ENCODE measurements at regions not wholly inside any gene's neighbourhood (a gene's known extent, or its start where the extent isn't known, plus 50 kb on each side); places are given as distances from the start of the nearest gene placed in this dataset.

GRCh38 chr13:48840366-48840765 is 135.3 kb upstream of the FNDC3A start:
- intact Hi-C loops (cut with DNase I) = no loop called here
- H3K4me3 ChIP-seq = no peak overlapping the region
- no peaks in the 10 kb centered on the region for H3K27me3 ChIP-seq
- peaks cover 0 to 12% (median 3%) of the 10 kb centered on the region in 4 donors for H3K4me1 ChIP-seq
- H3K9me3 ChIP-seq = no peaks in the 10 kb centered on the region
- no peaks in the 10 kb centered on the region for H3K36me3 ChIP-seq
- TF ChIP-seq CTCF (IDR thresholded peaks at IDR 0.05) (no peak), POLR2A (IDR thresholded peaks at IDR 0.05) (no peak)
- ATAC-seq (no peak), DNase-seq (no peak)
- no peak overlapping the region for H3K27ac ChIP-seq
- no CpG with 5 or more reads among the region's 1 CpG for WGBS (ENCODE audit: insufficient coverage, low coverage, low lambda C conversion rate, missing lambda C conversion rate)

GRCh38 chr13:48842316-48842715 is 133.4 kb upstream of the FNDC3A start:
- Histone ChIP-seq H3K4me1 (peaks cover 0 to 12% (median 3%) of the 10 kb centered on the region in 4 donors), H3K27me3 (no peaks in the 10 kb centered on the region), H3K36me3 (no peaks in the 10 kb centered on the region), H3K9me3 (no peaks in the 10 kb centered on the region), H3K4me3 (no peak overlapping the region), H3K27ac (no peak overlapping the region)
- DNase-seq (no peak), ATAC-seq (no peak)
- intact Hi-C loops (cut with DNase I) = no loop called here
- TF ChIP-seq CTCF (IDR thresholded peaks at IDR 0.05) (no peak), POLR2A (IDR thresholded peaks at IDR 0.05) (no peak)

- intact Hi-C loops (cut with DNase I) = no loop called here
- H3K4me3 ChIP-seq = no peak overlapping the region
- ATAC-seq (peak; percentile 64 to 85 (median 81)), DNase-seq (no peak)
- TF ChIP-seq CTCF (IDR thresholded peaks at IDR 0.05) = no peak
- no peak for TF ChIP-seq POLR2A (IDR thresholded peaks at IDR 0.05)
- no peaks in the 10 kb centered on the region for H3K9me3 ChIP-seq
- 53% methylated on average over 3 of the region's 3 CpGs for WGBS (ENCODE audit: insufficient coverage, low coverage, low lambda C conversion rate, missing lambda C conversion rate)
- H3K4me1 ChIP-seq = peaks cover 0 to 12% (median 3%) of the 10 kb centered on the region in 4 donors
- H3K36me3 ChIP-seq = no peaks in the 10 kb centered on the region
- H3K27me3 ChIP-seq = no peaks in the 10 kb centered on the region
- H3K27ac ChIP-seq = no peak overlapping the region
Measured at GRCh38 chr13:48843630-48844380, 131.9 kb upstream of the FNDC3A start.

- intact Hi-C loops (cut with DNase I) = no loop called here
- Histone ChIP-seq H3K36me3 (no peaks in the 10 kb centered on the region), H3K9me3 (no peaks in the 10 kb centered on the region), H3K4me3 (no peak overlapping the region), H3K4me1 (peaks cover 0 to 12% (median 3%) of the 10 kb centered on the region in 4 donors), H3K27ac (no peak overlapping the region), H3K27me3 (no peaks in the 10 kb centered on the region)
- TF ChIP-seq CTCF (IDR thresholded peaks at IDR 0.05) (no peak), POLR2A (IDR thresholded peaks at IDR 0.05) (no peak)
- ATAC-seq = no peak
- 67% methylated on average over 2 of the region's 2 CpGs for WGBS (ENCODE audit: insufficient coverage, low coverage, low lambda C conversion rate, missing lambda C conversion rate)
- no peak for DNase-seq
Measured at GRCh38 chr13:48844676-48845075, 131.0 kb upstream of the FNDC3A start.

Data from right lobe of liver (tissue), 6 donors.